GM12872 (cell line): ENCODE measurements at regions not wholly inside any gene's neighbourhood (a gene's known extent, or its start where the extent isn't known, plus 50 kb on each side); places are given as distances from the start of the nearest gene placed in this dataset.

Experiments
- TF ChIP-seq, protein P1 (sequence below): IDR thresholded peaks from 3 replicates; pipeline ENCODE4 v1.5.1; 2011; ENCODE audit warnings: low read depth, mild to moderate bottlenecking, low read length, moderate library complexity; ENCODE audit not compliant: insufficient read depth

DNA sequence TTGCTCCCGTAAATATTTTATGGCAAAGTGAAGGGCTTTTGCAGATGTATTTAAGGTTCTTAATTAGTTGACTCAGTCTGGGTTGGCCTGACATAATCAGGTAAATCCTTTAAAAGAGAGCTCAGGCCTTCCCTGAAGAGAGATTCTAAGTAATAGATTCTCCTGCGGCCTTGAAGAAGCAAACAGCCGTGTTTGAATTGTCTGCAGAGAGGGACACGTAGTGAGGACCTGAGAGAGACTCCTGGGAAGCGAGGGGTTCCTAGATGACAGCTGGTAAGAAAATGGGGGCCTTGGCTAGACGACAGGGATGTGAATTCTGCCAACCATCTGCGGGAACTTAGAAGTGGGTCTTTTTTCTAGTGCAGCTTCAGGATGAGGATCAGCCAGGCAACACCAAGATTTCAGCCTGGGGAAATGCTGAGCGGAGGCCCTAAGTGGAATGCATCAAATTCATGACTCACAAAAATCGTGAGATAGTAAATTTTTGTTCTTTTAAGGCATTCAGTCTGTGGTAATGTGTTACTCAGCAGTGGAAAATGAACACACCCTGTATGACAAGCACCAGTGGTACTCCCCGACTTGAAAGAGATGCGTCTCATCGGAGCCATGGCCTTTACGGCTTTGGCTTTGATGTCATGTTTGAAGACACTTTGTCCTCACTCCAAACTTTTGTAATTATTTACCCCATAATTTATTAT is 62.1 kb upstream of the SMIM21 start:
- TF ChIP-seq, protein P1, sequence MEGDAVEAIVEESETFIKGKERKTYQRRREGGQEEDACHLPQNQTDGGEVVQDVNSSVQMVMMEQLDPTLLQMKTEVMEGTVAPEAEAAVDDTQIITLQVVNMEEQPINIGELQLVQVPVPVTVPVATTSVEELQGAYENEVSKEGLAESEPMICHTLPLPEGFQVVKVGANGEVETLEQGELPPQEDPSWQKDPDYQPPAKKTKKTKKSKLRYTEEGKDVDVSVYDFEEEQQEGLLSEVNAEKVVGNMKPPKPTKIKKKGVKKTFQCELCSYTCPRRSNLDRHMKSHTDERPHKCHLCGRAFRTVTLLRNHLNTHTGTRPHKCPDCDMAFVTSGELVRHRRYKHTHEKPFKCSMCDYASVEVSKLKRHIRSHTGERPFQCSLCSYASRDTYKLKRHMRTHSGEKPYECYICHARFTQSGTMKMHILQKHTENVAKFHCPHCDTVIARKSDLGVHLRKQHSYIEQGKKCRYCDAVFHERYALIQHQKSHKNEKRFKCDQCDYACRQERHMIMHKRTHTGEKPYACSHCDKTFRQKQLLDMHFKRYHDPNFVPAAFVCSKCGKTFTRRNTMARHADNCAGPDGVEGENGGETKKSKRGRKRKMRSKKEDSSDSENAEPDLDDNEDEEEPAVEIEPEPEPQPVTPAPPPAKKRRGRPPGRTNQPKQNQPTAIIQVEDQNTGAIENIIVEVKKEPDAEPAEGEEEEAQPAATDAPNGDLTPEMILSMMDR: no peak

- TF ChIP-seq, protein P1: no peak
Observed at GRCh38 chr18:75483662-75484061, 56.2 kb upstream of the SMIM21 start.

GRCh38 chr18:75482880-75483279 is 55.4 kb upstream of the SMIM21 start:
- TF ChIP-seq, protein P1: no peak

DNA sequence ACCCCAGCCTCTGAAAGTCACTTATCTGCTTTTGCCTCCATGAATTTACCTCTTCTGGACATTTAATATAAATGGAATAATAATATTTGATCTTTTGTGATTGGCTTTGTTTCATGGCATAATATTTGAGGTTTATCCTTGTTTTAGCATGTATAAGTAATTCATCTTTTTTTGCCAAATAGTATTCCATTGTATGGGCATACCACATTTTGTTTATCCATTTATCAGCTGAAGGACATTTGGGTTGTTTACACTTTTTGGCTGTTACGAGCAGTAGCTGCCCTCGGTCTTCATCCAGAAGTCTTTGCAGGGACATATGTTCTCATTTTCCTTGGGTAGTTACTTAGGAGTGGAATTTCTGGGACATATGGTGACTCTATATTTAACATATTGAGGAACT is 53.0 kb upstream of the SMIM21 start:
- TF ChIP-seq, protein P1: no peak

DNA sequence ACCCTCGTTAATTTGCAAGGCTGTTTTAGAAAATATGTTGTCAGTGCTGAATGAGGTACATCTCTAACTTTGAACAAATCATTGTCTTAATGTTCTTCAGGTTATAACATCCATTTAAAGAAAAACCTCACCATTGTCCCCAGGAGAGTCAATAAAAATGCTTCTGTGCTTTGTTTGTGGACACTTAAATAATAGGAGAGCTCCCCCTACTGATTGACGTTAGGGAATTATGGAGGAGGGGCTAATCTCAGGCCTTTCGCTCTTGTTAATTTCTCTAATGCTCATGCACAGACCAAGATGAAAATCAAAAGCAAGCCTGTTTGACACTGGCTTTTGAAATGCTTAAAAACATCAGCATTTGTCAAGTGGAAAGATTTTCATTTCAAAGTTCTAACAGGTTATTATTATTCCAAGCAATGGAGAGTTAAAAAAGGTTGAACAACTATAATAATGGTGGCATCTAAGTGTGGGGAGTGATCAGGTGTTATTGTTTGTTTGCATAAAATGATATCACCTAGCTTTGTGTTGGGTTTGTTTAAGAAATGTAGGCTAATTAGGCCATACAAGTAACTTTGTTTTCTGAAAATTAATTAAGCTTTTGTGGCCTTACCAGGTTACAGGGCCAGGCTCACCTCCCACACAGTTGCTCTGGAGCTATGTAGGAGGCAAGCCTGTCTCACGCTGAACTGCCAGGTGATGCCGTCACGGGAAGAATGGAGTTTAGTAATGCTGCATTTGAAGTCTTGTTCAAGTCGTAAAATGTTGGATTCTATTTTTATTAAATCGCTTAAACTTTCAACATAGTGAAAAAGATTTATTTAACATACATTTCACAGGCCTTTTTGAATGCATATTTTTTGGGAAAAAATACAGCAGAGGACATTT is 51.7 kb upstream of the SMIM21 start:
- TF ChIP-seq, protein P1: peak; percentile 53; the same call in 2 of the 3 replicates

DNA sequence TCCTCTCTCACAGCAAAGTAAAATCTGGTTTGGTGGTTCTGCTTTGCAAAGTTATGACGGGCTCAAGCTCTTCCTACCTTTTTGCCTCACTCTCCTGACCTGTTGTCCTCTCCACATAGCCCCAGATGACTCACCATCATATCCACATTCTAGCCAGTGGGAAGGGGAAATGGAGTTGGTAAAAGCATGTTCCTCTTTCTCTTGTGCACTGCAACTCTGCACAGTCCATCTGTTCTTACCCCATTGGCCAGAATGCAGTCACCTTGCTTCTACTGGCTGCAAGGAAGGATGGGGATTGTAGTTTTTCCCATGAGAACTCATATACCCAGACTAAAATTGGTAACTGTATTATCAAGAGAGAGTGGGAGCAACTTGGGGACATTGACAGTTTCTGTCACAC is 50.4 kb upstream of the SMIM21 start:
- TF ChIP-seq, protein P1: no peak
